ENCODE measurements at regions not wholly inside any gene's neighbourhood (a gene's known extent, or its start where the extent isn't known, plus 50 kb on each side); places are given as distances from the start of the nearest gene placed in this dataset.

DNA sequence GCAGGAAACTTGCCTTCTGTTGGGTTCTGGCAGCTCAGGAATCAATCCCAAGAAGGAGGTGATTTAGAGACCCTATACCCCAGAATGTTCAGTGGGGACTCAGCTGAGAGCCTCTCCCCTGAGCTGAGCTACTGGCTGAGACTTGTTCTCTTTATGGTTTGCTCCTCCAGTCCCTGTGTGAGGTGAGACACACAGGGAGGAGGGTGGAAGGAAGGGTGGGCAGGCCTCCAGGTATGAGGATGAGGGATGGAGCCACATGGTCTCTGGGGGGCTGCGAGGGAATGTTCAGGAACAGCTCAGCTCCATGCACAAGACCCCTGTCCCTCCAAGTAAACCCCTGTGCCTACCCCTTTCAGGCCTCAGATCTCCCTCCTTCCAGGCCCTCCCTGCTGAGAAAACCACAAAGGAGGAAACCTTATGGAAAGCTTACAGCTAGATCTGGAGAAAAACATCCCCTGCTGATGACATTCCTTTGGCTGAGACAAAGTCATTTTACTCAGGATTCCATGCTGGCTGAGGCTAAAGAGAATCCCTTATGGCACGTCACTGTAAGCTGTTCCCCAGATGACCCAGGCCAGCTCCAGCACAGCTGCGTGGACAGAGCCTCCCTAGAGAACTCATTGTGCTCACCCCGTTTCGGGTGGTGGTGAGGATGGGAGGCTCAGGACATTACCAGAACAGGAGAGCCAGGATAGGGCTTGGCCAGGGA, 91.5 kb upstream of the IPO9 start:
- no peak overlapping the region for H3K27ac ChIP-seq (ENCODE audit: low read length)
- in situ Hi-C loops (cut with HindIII; ENCODE audit: low pct_unique_long_range_greater_than_20kb, low sequenced_read_pairs): no loop called here
- TF ChIP-seq TCF7L2 (IDR thresholded peaks at IDR 0.05; ENCODE audit: low read depth, low read length) (no peak), POLR2AphosphoS5 (IDR thresholded peaks at IDR 0.05; ENCODE audit: low read depth, low read length) (no peak), SIN3A (IDR thresholded peaks at IDR 0.05; ENCODE audit: borderline replicate concordance, insufficient read depth, low read depth, low read length) (no peak)
- intact Hi-C loops (cut with micrococcal nuclease; ENCODE audit: unreplicated experiment): no loop called here
- ChIA-PET CTCF (interaction anchor here (0.5 to 1.2 kb wide), 2 partner anchors 19 to 55 kb away, joined by 4 read pairs; no protein-coding TSS in a partner anchor), POLR2A (no interaction called here)
- BruUV-seq (replicated peaks): no TSS peak
- H3K9me3 ChIP-seq (ENCODE audit: control insufficient read depth, insufficient read depth, low read depth, low read length): no peaks in the 10 kb centered on the region
- H3K27me3 ChIP-seq (ENCODE audit: control insufficient read depth, insufficient read depth, low read length): no peaks in the 10 kb centered on the region
- DNase-seq (ENCODE audit: low read depth, low spot score): no peak
- ATAC-seq: no peak
- no peak overlapping the region for H3K4me3 ChIP-seq (ENCODE audit: low read depth in 2 of 2, low read length in 2 of 2)
- H3K36me3 ChIP-seq (ENCODE audit: control insufficient read depth, insufficient read depth, low read length): peaks cover 5% of the 10 kb centered on the region; the same call in 1 of the 2 replicates
- H3K4me1 ChIP-seq (ENCODE audit: control insufficient read depth, insufficient read depth, low read length): 0 out of 2 replicates have a peak, but pooled peaks cover 19% of the 10 kb centered on the region

DNA sequence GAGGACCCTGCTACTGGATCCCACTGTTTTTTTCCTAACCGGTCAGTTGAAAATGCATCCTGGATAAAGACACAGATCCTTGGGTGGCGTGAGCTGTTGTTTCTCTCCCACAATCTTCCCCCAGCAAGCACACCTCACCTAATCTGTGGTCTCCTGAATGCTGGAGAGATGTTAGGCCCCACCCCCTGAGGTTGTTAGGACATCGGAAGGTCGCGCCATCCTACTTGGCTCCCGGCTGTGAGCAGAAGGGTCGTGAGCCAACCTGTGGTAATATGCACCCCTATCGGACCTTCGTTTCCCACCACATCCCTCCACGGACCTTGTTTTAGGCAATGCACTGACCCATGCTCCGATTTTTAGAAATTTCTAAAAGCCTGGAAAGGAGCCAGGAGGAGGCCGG, 89.9 kb upstream of the IPO9 start:
- H3K4me3 ChIP-seq (ENCODE audit: low read depth in 2 of 2, low read length in 2 of 2): peak overlapping the region; percentile 57 to 83
- no peaks in the 10 kb centered on the region for H3K9me3 ChIP-seq (ENCODE audit: control insufficient read depth, insufficient read depth, low read depth, low read length)
- BruUV-seq (replicated peaks): no TSS peak
- 0 out of 2 replicates have a peak, but pooled peaks cover 20% of the 10 kb centered on the region for H3K4me1 ChIP-seq (ENCODE audit: control insufficient read depth, insufficient read depth, low read length)
- ChIA-PET CTCF (interaction anchor here (1.1 kb wide), 1 partner anchor 18 kb away, joined by 4 read pairs; no protein-coding TSS in a partner anchor), POLR2A (interaction anchor here (0.7 to 1.9 kb wide), 2 partner anchors 18 to 199 kb away, joined by 3 to 7 read pairs; no protein-coding TSS in a partner anchor)
- TF ChIP-seq SIN3A (IDR thresholded peaks at IDR 0.05; ENCODE audit: borderline replicate concordance, insufficient read depth, low read depth, low read length) (no peak), TCF7L2 (IDR thresholded peaks at IDR 0.05; ENCODE audit: low read depth, low read length) (no peak), POLR2AphosphoS5 (IDR thresholded peaks at IDR 0.05; ENCODE audit: low read depth, low read length) (no peak)
- TF ChIP-seq, protein P1, sequence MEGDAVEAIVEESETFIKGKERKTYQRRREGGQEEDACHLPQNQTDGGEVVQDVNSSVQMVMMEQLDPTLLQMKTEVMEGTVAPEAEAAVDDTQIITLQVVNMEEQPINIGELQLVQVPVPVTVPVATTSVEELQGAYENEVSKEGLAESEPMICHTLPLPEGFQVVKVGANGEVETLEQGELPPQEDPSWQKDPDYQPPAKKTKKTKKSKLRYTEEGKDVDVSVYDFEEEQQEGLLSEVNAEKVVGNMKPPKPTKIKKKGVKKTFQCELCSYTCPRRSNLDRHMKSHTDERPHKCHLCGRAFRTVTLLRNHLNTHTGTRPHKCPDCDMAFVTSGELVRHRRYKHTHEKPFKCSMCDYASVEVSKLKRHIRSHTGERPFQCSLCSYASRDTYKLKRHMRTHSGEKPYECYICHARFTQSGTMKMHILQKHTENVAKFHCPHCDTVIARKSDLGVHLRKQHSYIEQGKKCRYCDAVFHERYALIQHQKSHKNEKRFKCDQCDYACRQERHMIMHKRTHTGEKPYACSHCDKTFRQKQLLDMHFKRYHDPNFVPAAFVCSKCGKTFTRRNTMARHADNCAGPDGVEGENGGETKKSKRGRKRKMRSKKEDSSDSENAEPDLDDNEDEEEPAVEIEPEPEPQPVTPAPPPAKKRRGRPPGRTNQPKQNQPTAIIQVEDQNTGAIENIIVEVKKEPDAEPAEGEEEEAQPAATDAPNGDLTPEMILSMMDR (IDR thresholded peaks at IDR 0.05): no peak
- TF ChIP-seq, protein P2, sequence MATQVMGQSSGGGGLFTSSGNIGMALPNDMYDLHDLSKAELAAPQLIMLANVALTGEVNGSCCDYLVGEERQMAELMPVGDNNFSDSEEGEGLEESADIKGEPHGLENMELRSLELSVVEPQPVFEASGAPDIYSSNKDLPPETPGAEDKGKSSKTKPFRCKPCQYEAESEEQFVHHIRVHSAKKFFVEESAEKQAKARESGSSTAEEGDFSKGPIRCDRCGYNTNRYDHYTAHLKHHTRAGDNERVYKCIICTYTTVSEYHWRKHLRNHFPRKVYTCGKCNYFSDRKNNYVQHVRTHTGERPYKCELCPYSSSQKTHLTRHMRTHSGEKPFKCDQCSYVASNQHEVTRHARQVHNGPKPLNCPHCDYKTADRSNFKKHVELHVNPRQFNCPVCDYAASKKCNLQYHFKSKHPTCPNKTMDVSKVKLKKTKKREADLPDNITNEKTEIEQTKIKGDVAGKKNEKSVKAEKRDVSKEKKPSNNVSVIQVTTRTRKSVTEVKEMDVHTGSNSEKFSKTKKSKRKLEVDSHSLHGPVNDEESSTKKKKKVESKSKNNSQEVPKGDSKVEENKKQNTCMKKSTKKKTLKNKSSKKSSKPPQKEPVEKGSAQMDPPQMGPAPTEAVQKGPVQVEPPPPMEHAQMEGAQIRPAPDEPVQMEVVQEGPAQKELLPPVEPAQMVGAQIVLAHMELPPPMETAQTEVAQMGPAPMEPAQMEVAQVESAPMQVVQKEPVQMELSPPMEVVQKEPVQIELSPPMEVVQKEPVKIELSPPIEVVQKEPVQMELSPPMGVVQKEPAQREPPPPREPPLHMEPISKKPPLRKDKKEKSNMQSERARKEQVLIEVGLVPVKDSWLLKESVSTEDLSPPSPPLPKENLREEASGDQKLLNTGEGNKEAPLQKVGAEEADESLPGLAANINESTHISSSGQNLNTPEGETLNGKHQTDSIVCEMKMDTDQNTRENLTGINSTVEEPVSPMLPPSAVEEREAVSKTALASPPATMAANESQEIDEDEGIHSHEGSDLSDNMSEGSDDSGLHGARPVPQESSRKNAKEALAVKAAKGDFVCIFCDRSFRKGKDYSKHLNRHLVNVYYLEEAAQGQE (IDR thresholded peaks at IDR 0.05; ENCODE audit: insufficient read depth in 1 of 2, low read depth in 2 of 2, low read length in 1 of 2): no peak
- in situ Hi-C loops (cut with HindIII; ENCODE audit: low pct_unique_long_range_greater_than_20kb, low sequenced_read_pairs): no loop called here
- H3K27ac ChIP-seq (ENCODE audit: low read length): peak overlapping the region; percentile 65
- peaks cover 5% of the 10 kb centered on the region; the same call in 1 of the 2 replicates for H3K36me3 ChIP-seq (ENCODE audit: control insufficient read depth, insufficient read depth, low read length)
- intact Hi-C loops (cut with micrococcal nuclease; ENCODE audit: unreplicated experiment): no loop called here
- DNase-seq (ENCODE audit: low read depth, low spot score) (no peak), ATAC-seq (peak; percentile 11; the same call in 1 of the 2 replicates)
- H3K27me3 ChIP-seq (ENCODE audit: control insufficient read depth, insufficient read depth, low read length): no peaks in the 10 kb centered on the region
